DMS 273 treated with DMSO at 0.1 percent for 48 hours (cell line): ENCODE measurements at regions not wholly inside any gene's neighbourhood (a gene's known extent, or its start where the extent isn't known, plus 50 kb on each side); places are given as distances from the start of the nearest gene placed in this dataset.
"Not testable (repeated sequence)": the region's sequence is repeated elsewhere in the genome, so short reads cannot be mapped to it uniquely, and the experiment has no call there.

Experiments used
- DNase-seq: peaks from one replicate; lab custom pipeline; 2025; lab: John Stamatoyannopoulos, UW

DNA sequence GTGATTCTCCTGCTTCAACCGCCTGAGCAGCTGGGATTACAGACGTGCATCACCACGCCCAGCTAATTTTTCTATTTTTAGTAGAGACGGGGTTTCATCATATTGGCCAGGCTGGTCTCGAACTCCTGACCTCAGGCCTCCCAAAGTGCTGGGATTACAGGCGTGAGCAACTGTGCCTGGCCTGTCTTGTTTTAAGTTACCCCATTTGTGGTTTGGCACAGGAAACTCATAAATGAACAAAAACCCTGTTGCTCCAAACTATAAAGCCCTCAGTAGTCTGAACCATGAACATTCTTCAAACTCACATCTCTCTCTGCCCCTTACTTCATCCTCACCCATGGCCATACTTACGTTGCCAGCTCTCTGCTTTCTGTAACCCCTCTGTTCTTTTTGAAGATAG lies 61.7 kb downstream of the RHOU start:
- not testable (repeated sequence) for DNase-seq

DNA sequence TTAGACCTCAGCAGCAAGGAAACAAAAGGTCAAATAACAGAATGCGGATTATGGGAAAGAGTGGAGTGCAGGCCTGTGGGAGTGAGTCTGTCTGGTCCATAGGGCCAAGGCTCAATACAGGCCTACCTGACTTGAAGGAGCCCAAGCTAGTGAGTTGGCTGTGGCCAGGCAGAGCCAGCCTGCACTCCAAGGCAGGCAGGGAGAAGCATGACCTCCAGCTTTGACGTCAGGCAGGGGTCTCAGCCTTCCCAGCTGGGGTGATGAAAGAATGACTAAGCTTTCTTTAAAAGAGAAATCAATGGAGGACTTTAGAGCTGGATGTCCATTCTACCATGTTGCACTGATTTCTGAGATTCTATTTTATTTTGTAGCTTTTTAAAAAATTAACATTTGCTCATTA lies 62.8 kb downstream of the RHOU start:
- DNase-seq: no peak

DNA sequence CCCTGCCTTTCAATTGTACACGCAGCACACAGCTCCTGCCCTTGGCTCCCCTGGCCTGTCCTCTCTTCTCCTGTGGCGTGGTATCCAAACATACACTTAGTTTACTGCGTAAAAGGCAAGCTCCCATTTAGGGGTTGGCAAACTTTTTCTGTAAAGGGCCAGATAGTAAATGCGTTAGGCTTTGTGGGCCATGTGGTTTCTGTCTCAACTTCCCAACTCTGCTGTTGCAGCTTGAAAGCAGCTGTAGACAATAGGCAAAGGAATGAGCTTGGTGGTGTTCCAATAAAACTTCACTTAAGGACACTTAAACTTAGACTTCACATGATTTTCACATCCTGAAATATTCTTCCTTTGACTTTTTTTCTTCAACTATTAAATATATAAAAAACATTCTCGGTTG lies 63.3 kb downstream of the RHOU start:
- no peak for DNase-seq

GRCh38 chr1:228799924-228800323 lies 64.6 kb downstream of the RHOU start:
- DNase-seq: no peak

- no peak for DNase-seq
These were observed 65.8 kb downstream of the RHOU start for GRCh38 chr1:228801068-228801467.

GRCh38 chr1:228802386-228803220 lies 67.3 kb downstream of the RHOU start:
- DNase-seq: no peak

DNA sequence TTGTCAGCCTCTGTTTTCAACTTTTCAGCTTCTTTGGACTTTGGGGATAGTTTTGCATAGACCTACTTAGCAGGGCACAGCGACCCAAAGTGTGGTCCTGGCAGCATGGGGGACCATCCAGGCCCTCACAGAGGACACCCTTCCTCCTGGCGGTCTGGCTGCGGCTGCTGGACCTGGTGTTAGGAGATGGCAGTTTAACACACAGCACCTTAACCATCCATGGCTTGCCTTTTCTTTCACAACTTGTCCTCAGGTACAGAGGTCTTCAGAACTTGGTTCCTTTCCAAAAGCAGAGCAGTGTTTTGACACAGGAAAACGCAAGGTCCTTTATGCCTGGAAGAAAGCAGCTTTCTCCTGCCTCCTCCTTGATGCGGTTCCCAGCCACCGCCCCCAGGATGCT lies 68.1 kb downstream of the RHOU start:
- DNase-seq: no peak

DNA sequence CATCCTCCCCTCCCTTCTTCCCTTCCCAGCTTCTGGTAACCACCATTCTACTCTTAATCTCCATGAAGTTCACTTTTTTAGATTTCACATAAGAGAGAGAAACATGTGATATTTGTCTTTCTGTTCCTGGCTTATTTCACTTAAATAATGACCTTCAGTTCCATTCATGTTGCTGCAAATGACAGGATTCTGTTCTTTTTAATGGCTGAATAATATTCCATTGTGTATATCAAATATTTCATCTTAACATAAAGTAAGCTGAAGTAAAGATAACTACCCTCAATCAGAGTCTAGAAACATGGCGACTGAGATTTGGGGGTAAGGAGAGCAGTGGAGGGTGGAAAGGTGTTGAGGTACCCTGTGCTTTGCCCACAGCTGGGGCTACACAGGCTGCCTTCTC lies 68.9 kb downstream of the RHOU start:
- DNase-seq: no peak

- DNase-seq: no peak
These were observed 69.5 kb downstream of the RHOU start for GRCh38 chr1:228804640-228805413.

DNA sequence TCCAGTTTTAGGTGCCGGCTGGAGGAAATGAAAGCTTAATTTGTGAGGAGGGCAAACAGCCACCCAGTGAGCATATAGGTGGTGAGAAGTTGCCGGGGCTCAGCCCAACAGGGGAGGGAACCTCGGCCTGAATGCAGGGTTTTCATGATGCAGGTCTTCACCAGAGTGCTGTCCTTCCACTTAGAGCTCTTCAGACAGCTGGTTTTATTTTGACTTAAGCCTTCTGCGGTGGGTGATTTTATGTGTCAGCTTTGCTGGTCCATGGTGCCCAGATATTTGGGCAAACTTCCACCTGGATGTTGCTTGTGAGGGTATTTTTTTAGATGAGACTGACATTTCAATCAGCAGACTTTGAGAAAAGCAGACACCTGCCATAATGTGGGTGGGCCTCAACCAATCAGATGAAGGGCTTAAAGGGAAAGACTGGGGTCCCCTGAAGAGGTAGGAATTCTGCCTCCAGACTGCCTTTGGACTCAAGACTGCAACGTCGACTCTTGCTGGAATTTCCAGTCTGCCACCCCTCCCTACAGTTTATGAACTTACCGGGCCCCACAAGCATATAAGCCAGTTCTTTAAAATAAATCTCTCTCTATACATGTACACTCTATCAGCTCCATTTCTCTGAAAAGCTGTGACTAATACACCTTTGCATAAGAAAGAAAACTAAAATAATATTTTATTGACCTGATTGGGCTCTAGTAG lies 72.8 kb downstream of the RHOU start:
- no peak for DNase-seq

- DNase-seq: no peak
These were observed 74.5 kb downstream of the RHOU start for GRCh38 chr1:228809621-228810394.

- no peak for DNase-seq
These were observed 75.1 kb downstream of the RHOU start for GRCh38 chr1:228810395-228810758.

- DNase-seq: no peak
These were observed 75.8 kb downstream of the RHOU start for GRCh38 chr1:228810878-228811711.

GRCh38 chr1:228811712-228812305 lies 76.5 kb downstream of the RHOU start:
- no peak for DNase-seq

DNA sequence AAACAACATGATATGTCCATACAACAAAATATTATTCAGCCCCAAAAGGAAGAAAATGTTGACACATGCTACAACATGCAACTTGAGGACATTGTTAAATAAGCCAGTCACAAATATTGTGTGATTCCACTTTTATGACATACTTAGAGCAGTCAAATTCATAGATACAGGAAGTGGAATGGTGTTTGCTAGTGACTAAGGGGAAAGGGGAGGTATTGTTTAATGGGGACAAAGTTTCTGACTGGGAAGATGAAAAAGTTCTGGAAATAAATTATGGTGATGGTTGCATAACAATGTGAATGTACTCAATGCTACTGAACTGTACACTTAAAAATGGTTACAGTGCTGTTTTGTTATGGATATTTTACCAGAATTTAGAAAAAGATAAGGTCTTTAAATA lies 77.7 kb downstream of the RHOU start:
- no peak for DNase-seq

- DNase-seq: no peak
These were observed 78.9 kb downstream of the RHOU start for GRCh38 chr1:228814176-228814575.

- DNase-seq: no peak
These were observed 83.0 kb downstream of the RHOU start for GRCh38 chr1:228818296-228818695.

- DNase-seq: no peak
These were observed 83.8 kb downstream of the RHOU start for GRCh38 chr1:228818928-228819630.

GRCh38 chr1:228821252-228821651 lies 86.0 kb downstream of the RHOU start:
- no peak for DNase-seq

DNA sequence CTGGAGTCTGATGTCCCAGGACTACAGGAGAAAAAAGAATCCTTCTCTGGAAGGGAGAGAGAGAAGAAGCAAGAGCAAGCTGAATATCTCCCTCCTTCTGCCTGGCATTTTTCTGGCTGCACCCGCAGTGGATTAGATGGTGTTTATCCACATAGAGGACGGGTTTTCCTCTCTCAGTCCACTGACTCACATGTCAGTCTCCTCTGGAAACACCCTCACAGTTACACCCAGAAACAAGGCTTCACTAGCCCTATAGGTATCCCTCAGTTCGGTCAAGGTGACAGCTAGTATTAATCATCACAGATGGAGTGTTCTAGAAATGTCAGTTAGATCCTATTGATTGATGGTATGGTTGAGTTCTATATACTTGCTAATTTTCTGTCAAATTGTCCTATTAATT lies 87.9 kb downstream of the RHOU start:
- no peak for DNase-seq
